Endothelial cell of umbilical vein (primary cell): ENCODE measurements at regions not wholly inside any gene's neighbourhood (a gene's known extent, or its start where the extent isn't known, plus 50 kb on each side); places are given as distances from the start of the nearest gene placed in this dataset.

Experiments
- BruUV-seq: library from RNA; stranded (reverse); fragments of 400-500 nt; replicated peaks from 2 replicates; lab custom pipeline; 2021; lab: Mats Ljungman, UMichigan
- CTCF ChIA-PET: fragments of 300-600, 350-600 bp; sonication (Branson Sonifier 250); formaldehyde crosslinking; loops from one replicate; lab custom pipeline; 2021; ENCODE audit warnings: antibody characterized with exemption, inconsistent platforms; lab: Charles Lee
- POLR2A ChIA-PET: fragments of 300-600, 350-600 bp; sonication (Branson Sonifier 250); formaldehyde crosslinking; loops from one replicate; lab custom pipeline; 2021; ENCODE audit warnings: antibody characterized with exemption, inconsistent platforms; lab: Charles Lee
- DNase-seq: peaks from one replicate; pipeline ENCODE4 v3.0.0-alpha.2; 2011; ENCODE audit warnings: low read depth, low spot score
- FAIRE-seq: peaks from 2 replicates; lab custom pipeline; 2011; peaks lifted over from hg19 to GRCh38; lab: Jason Lieb, UNC
- H2AFZ ChIP-seq: 2 replicates; pipeline ENCODE4 v1.6.0; 2012; ENCODE audit warnings: low read depth, low read length, control low read depth, inconsistent platforms
- H3K27ac ChIP-seq: 2 replicates; pipeline ENCODE4 v1.5.1; 2011; ENCODE audit warnings: low read depth, mild to moderate bottlenecking, control low read depth, low read length, moderate library complexity; ENCODE audit not compliant: insufficient read depth
- H3K27me3 ChIP-seq, 2 experiments: 2 replicates each; pipeline versions ENCODE4 v1.6.0 to v1.6.1; 2011; ENCODE audit warnings: low read length in 2 of 2, mixed read lengths in 1 of 2; ENCODE audit not compliant: control insufficient read depth in 2 of 2, insufficient read depth in 2 of 2
- H3K36me3 ChIP-seq, 2 experiments: 2 replicates in 1 of 2; 3 replicates in 1 of 2; pipeline ENCODE4 v1.5.1; 2011; ENCODE audit warnings: low read length in 2 of 2, mild to moderate bottlenecking in 1 of 2, moderate library complexity in 1 of 2; ENCODE audit not compliant: control insufficient read depth in 2 of 2, insufficient read depth in 2 of 2; ENCODE audit errors: extremely low read depth in 1 of 2
- H3K4me1 ChIP-seq: 3 replicates; pipeline ENCODE4 v1.5.1; 2011; ENCODE audit warnings: mild to moderate bottlenecking, low read length; ENCODE audit not compliant: control insufficient read depth, insufficient read depth; ENCODE audit errors: extremely low read depth
- H3K4me2 ChIP-seq: 2 replicates; pipeline ENCODE4 v1.6.1; 2011; ENCODE audit warnings: low read length, control low read depth, mixed read lengths; ENCODE audit not compliant: insufficient read depth
- H3K4me3 ChIP-seq, 3 experiments: fragments of 200-600 bp in 1 of 3; sonication (generic), shearing (Covaris generic) in 1 of 3; replicated peaks in 1 of 3; 2 replicates each; pipeline ENCODE4 v1.5.1; 2011 to 2016; ENCODE audit warnings: control low read depth in 3 of 3, low read length in 3 of 3, mild to moderate bottlenecking in 2 of 3, inconsistent platforms in 1 of 3, low read depth in 1 of 3, moderate library complexity in 1 of 3; ENCODE audit not compliant: insufficient read depth in 1 of 3
- H3K79me2 ChIP-seq: 2 replicates; pipeline ENCODE4 v1.6.0; 2012; ENCODE audit warnings: low read length, inconsistent platforms; ENCODE audit not compliant: control insufficient read depth, insufficient read depth
- H3K9ac ChIP-seq: replicated peaks from 2 replicates; pipeline ENCODE3; 2011; ENCODE audit warnings: low read length, control low read depth; ENCODE audit not compliant: insufficient read depth; ENCODE audit errors: extremely low read depth
- H3K9me1 ChIP-seq: replicated peaks from 3 replicates; pipeline ENCODE4 v1.6.0; 2011; ENCODE audit warnings: mild to moderate bottlenecking, low read length; ENCODE audit not compliant: control insufficient read depth, insufficient read depth; ENCODE audit errors: extremely low read depth
- H3K9me3 ChIP-seq: replicated peaks from 2 replicates; pipeline ENCODE4 v1.5.1; 2012; ENCODE audit warnings: low read length, inconsistent platforms; ENCODE audit not compliant: control insufficient read depth, insufficient read depth
- H4K20me1 ChIP-seq: replicated peaks from 2 replicates; pipeline ENCODE3; 2011; ENCODE audit warnings: mild to moderate bottlenecking, low read length; ENCODE audit not compliant: control insufficient read depth, insufficient read depth; ENCODE audit errors: extremely low read depth
- EZH2 ChIP-seq: IDR thresholded peaks from 2 replicates; pipeline ENCODE4 v1.6.1; 2012; ENCODE audit warnings: borderline replicate concordance, low read depth, mild to moderate bottlenecking, moderate library complexity, low read length, inconsistent platforms; ENCODE audit not compliant: severe bottlenecking
- FOS ChIP-seq: IDR thresholded peaks from 2 replicates; pipeline ENCODE4 v1.6.1; 2011; ENCODE audit warnings: mild to moderate bottlenecking, low read length, moderate library complexity, borderline replicate concordance; ENCODE audit not compliant: insufficient read depth
- GATA2 ChIP-seq: IDR thresholded peaks from 2 replicates; pipeline ENCODE4 v1.7.0; 2011; ENCODE audit warnings: low read depth, mild to moderate bottlenecking, moderate library complexity, mixed read lengths, low read length; ENCODE audit not compliant: insufficient read length, insufficient read depth
- JUN ChIP-seq: IDR thresholded peaks from 2 replicates; pipeline ENCODE4 v1.6.1; 2011; ENCODE audit warnings: borderline replicate concordance, low read depth; ENCODE audit not compliant: insufficient read length, insufficient read depth
- MYC ChIP-seq: IDR thresholded peaks from one replicate; pipeline ENCODE4 v1.6.1; 2011; ENCODE audit warnings: mild to moderate bottlenecking, low read depth, low read length
- POLR2A ChIP-seq: IDR thresholded peaks from 2 replicates; pipeline ENCODE4 v1.6.1; 2012; ENCODE audit warnings: low read depth, mild to moderate bottlenecking, control low read depth, low read length
- POLR2AphosphoS5 ChIP-seq: IDR thresholded peaks from 2 replicates; pipeline ENCODE4 v1.6.1; 2012; ENCODE audit warnings: low read depth, mild to moderate bottlenecking, control low read depth, low read length, moderate library complexity; ENCODE audit not compliant: insufficient read depth
- dilution Hi-C: fragments of 300-500 bp; cut with MboI; formaldehyde crosslinking; loops from one replicate; pipeline ENCODE4 v1.15.0; 2019; ENCODE audit warnings: low sequenced_read_pairs; ENCODE audit not compliant: extremely low pct_ligation_motif_present
- intact Hi-C: fragments of 100-400 bp; cut with micrococcal nuclease; formaldehyde crosslinking; loops from one replicate; pipeline ENCODE4 v1.10.0; 2022
- TF ChIP-seq, protein P1 (sequence below): IDR thresholded peaks from 2 replicates; pipeline ENCODE4 v1.6.1; 2011; ENCODE audit not compliant: insufficient read depth, insufficient read length
- TF ChIP-seq, protein P2 (sequence below), 2 donors: IDR thresholded peaks; 1 replicate in 1 of 2; 2 replicates in 1 of 2; pipeline ENCODE4 v1.5.1; 2011; ENCODE audit warnings: low read length in 2 of 2, mild to moderate bottlenecking in 2 of 2, moderate library complexity in 2 of 2, control low read depth in 1 of 2, inconsistent platforms in 1 of 2, low read depth in 1 of 2; ENCODE audit not compliant: insufficient read depth in 1 of 2; ENCODE audit errors: extremely low read depth in 1 of 2

DNA sequence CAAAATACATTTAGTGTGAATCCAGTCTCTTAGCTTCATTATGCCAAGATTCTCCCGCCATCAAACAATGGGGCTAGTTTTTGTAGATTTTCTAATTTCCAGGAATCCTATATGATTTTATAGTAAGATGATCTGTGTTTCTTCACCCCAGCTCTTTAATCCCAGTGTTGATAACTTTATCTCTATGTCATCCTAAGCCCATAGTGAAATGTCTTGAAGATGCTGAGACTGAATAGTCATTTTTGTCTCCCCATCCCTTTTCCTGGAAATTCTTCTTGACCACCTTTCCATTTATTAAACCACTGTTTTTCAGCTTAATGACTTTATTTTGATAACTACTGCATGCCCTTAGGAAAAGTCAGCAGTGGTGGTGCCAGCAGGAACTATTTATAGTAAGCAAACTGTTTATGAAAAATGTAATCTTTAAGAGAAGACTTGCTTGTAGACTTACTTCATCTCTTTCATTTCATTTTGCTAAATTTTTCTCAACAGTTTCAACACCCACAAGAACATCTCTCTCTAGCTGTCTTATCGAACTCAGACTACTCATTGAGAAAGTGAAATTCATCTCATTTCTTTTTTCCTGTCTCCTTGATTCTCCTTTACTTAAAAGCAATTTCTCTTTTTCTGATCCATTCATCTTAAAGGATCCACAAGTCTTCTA is 116.6 kb downstream of the NTMT2 start:
- H3K4me3 ChIP-seq: no peak overlapping the region
- POLR2A ChIA-PET: no interaction called here
- FAIRE-seq: no peak
- no peak for DNase-seq
- no peak for TF ChIP-seq GATA2
- TF ChIP-seq, protein P1, sequence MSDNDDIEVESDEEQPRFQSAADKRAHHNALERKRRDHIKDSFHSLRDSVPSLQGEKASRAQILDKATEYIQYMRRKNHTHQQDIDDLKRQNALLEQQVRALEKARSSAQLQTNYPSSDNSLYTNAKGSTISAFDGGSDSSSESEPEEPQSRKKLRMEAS: no peak
- TF ChIP-seq JUN: no peak
- TF ChIP-seq POLR2AphosphoS5: no peak
- no peak for TF ChIP-seq MYC
- TF ChIP-seq POLR2A: no peak
- no peak for TF ChIP-seq EZH2
- TF ChIP-seq FOS: no peak
- TF ChIP-seq, protein P2, sequence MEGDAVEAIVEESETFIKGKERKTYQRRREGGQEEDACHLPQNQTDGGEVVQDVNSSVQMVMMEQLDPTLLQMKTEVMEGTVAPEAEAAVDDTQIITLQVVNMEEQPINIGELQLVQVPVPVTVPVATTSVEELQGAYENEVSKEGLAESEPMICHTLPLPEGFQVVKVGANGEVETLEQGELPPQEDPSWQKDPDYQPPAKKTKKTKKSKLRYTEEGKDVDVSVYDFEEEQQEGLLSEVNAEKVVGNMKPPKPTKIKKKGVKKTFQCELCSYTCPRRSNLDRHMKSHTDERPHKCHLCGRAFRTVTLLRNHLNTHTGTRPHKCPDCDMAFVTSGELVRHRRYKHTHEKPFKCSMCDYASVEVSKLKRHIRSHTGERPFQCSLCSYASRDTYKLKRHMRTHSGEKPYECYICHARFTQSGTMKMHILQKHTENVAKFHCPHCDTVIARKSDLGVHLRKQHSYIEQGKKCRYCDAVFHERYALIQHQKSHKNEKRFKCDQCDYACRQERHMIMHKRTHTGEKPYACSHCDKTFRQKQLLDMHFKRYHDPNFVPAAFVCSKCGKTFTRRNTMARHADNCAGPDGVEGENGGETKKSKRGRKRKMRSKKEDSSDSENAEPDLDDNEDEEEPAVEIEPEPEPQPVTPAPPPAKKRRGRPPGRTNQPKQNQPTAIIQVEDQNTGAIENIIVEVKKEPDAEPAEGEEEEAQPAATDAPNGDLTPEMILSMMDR (IDR thresholded peaks at IDR 0.05; ENCODE audit: extremely low read depth in 1 of 2, insufficient read depth in 1 of 2, low read depth in 1 of 2, low read length in 2 of 2): no peak
- no peaks in the 10 kb centered on the region for H3K79me2 ChIP-seq
- H3K27ac ChIP-seq: no peak overlapping the region
- no TSS peak for BruUV-seq
- no peaks in the 10 kb centered on the region for H3K36me3 ChIP-seq
- no peaks in the 10 kb centered on the region for H4K20me1 ChIP-seq
- no peaks in the 10 kb centered on the region for H3K27me3 ChIP-seq
- dilution Hi-C loops: no loop called here
- no peak overlapping the region for H3K9ac ChIP-seq
- no peak overlapping the region for H2AFZ ChIP-seq
- CTCF ChIA-PET: no interaction called here
- intact Hi-C loops: no loop called here
- no peak overlapping the region for H3K4me2 ChIP-seq
- H3K4me1 ChIP-seq: no peaks in the 10 kb centered on the region
- no peaks in the 10 kb centered on the region for H3K9me3 ChIP-seq
- H3K9me1 ChIP-seq: no peaks in the 10 kb centered on the region
